ENCODE measurements at regions not wholly inside any gene's neighbourhood (a gene's known extent, or its start where the extent isn't known, plus 50 kb on each side); places are given as distances from the start of the nearest gene placed in this dataset.

DNA sequence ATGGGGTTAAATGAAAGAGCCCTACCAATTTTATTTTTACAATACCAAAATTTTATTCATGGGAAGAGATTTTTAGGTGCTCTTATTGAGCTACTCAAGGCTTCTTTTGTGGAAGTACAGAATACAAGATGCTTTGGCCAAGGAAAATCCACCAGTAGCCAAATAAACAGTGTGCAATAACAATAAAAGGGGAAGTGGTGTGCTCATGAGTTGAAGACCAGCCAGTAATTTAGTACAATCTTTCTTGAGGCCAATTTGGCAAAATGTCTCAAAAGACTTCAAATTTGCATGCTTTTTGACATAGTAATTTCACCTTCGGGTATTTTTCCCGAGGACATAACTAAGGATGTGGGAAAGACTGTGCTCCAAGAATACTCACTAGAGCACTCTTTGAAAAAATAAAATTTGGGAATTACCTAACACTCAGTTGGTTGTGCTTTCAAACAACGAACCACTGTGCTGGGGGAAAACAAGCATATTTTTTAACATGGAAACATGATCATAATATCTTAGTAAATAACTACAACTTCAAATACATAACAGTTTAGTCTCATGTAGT lies 294.0 kb downstream of the DIPK2A start:
- no peaks in the 10 kb centered on the region for H3K27me3 Mint-ChIP-seq (ENCODE audit: insufficient read depth)
- no peak overlapping the region for H3K4me3 Mint-ChIP-seq
- H3K9me3 Mint-ChIP-seq, result peaks cover 55% of the 10 kb centered on the region
- TF ChIP-seq, protein P1, sequence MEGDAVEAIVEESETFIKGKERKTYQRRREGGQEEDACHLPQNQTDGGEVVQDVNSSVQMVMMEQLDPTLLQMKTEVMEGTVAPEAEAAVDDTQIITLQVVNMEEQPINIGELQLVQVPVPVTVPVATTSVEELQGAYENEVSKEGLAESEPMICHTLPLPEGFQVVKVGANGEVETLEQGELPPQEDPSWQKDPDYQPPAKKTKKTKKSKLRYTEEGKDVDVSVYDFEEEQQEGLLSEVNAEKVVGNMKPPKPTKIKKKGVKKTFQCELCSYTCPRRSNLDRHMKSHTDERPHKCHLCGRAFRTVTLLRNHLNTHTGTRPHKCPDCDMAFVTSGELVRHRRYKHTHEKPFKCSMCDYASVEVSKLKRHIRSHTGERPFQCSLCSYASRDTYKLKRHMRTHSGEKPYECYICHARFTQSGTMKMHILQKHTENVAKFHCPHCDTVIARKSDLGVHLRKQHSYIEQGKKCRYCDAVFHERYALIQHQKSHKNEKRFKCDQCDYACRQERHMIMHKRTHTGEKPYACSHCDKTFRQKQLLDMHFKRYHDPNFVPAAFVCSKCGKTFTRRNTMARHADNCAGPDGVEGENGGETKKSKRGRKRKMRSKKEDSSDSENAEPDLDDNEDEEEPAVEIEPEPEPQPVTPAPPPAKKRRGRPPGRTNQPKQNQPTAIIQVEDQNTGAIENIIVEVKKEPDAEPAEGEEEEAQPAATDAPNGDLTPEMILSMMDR (IDR thresholded peaks at IDR 0.05), result no peak
- DNase-seq, result no peak
- H3K36me3 Mint-ChIP-seq (ENCODE audit: low read depth), result no peaks in the 10 kb centered on the region
- H3K27ac Mint-ChIP-seq, result no peak overlapping the region
- no peaks in the 10 kb centered on the region for H3K4me1 Mint-ChIP-seq (ENCODE audit: low read depth)

DNA sequence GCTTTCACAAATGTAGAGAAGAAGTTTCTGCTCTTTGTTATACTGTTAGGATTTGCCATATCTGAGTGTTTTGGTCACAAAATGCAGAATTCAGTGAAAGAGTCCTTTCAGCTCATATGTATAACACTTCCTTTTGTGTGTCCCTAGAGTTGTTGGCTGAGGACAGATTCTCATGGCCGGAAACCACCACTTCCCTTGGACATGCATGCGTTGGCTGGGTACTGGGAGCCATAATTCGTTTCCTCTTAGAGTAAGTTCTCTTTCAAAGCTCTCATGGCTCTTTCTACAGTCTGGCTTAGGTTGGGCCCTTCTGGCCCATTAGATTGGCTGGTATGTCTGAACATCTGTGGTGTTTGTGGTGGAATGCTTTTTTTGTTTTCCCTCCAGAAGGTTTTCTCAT lies 298.5 kb downstream of the DIPK2A start:
- no peak for DNase-seq
- TF ChIP-seq, protein P1 (IDR thresholded peaks at IDR 0.05), result no peak
- H3K27ac Mint-ChIP-seq, result no peak overlapping the region
- H3K36me3 Mint-ChIP-seq (ENCODE audit: low read depth), result no peaks in the 10 kb centered on the region
- no peaks in the 10 kb centered on the region for H3K4me1 Mint-ChIP-seq (ENCODE audit: low read depth)
- H3K4me3 Mint-ChIP-seq, result no peak overlapping the region
- H3K27me3 Mint-ChIP-seq (ENCODE audit: insufficient read depth), result no peaks in the 10 kb centered on the region
- H3K9me3 Mint-ChIP-seq, result peaks cover 48% of the 10 kb centered on the region

DNA sequence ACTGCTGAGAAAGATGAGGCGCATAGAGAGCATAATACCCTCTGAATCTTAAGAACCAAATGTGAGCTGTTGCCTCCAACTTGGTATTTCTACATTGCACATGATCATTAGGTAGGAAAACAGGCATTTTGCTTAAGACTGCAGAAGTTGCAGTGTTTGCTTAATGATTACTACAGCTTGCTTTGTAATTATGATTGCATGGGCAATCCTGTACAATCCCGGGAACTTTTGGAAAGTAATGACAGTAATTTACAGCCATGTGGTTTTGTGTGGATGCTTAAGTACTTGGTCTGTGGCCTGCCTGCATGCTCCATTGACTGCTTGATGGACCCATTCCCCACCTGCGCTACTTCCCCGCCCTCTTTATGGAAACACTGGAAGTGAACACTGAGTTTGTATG lies 301.1 kb downstream of the DIPK2A start:
- Mint-ChIP-seq H3K27ac (no peak overlapping the region), H3K9me3 (peaks cover 35% of the 10 kb centered on the region), H3K4me3 (no peak overlapping the region), H3K4me1 (ENCODE audit: low read depth) (no peaks in the 10 kb centered on the region), H3K27me3 (ENCODE audit: insufficient read depth) (no peaks in the 10 kb centered on the region), H3K36me3 (ENCODE audit: low read depth) (no peaks in the 10 kb centered on the region)
- no peak for DNase-seq
- TF ChIP-seq, protein P1 (IDR thresholded peaks at IDR 0.05), result no peak

DNA sequence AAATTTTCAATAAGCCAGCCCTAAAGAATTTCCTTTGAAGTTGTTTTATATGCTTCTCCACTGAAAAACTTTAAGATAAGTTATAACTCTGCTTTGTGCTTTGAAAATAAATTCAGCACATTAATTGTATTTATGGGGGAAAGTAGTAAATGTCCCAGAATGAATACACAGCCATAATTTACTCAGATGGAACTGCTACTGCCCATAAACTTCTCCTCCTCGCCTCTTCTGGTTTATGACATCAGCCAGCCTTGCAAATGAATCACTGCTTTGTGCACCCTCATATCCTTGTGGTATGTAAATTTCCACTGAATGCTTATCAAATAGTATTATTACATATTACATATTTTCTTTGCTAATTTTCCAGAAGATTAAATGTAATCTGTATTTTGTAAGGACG lies 302.0 kb downstream of the DIPK2A start:
- TF ChIP-seq, protein P1 (IDR thresholded peaks at IDR 0.05), result no peak
- Mint-ChIP-seq H3K27me3 (ENCODE audit: insufficient read depth) (no peaks in the 10 kb centered on the region), H3K27ac (no peak overlapping the region), H3K9me3 (peaks cover 28% of the 10 kb centered on the region), H3K36me3 (ENCODE audit: low read depth) (no peaks in the 10 kb centered on the region), H3K4me3 (no peak overlapping the region), H3K4me1 (ENCODE audit: low read depth) (no peaks in the 10 kb centered on the region)
- no peak for DNase-seq

DNA sequence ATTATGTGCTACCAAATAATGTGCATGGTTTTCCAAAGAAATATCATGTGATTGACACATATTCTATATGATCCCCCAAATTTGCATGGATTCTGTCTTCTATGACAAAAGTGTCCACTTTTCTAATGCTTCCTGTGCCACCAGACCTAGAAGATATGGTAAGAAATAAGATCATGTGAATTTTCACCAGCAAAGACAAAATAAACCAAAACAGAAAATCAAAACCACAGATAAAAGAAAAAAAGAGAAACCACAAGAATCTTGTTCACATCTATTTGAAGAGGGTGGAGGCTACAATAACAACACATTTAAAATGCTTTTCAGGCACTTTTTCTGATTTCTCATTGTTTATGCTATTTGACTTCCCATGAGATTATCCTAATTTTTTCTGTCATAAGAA lies 303.4 kb downstream of the DIPK2A start:
- H3K9me3 Mint-ChIP-seq, result peaks cover 30% of the 10 kb centered on the region
- H3K27ac Mint-ChIP-seq, result no peak overlapping the region
- no peaks in the 10 kb centered on the region for H3K4me1 Mint-ChIP-seq (ENCODE audit: low read depth)
- no peaks in the 10 kb centered on the region for H3K36me3 Mint-ChIP-seq (ENCODE audit: low read depth)
- no peak overlapping the region for H3K4me3 Mint-ChIP-seq
- no peaks in the 10 kb centered on the region for H3K27me3 Mint-ChIP-seq (ENCODE audit: insufficient read depth)
- no peak for DNase-seq
- TF ChIP-seq, protein P1 (IDR thresholded peaks at IDR 0.05), result no peak

DNA sequence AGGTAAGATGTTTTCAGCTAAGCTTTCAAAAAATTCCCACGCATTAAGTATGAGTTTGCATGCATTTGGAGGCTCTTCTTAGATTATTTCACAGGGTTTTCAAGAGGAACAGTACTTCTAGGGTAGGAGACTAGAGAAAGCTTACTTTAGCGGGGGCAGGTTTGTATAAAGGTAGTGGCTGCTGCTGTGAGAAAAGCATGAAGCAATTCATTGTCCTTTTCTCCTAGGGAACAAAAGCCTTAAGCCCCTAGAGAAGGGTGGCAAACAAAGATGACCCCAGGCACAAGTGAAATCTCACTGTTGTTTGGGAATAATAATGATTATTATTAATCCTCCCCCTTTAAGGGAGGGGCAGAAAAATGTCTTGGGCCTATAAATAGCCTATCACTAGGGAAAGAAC lies 310.7 kb downstream of the DIPK2A start:
- TF ChIP-seq, protein P1 (IDR thresholded peaks at IDR 0.05), result no peak
- Mint-ChIP-seq H3K9me3 (peaks cover 17% of the 10 kb centered on the region), H3K36me3 (ENCODE audit: low read depth) (no peaks in the 10 kb centered on the region), H3K27ac (no peak overlapping the region), H3K27me3 (ENCODE audit: insufficient read depth) (no peaks in the 10 kb centered on the region), H3K4me1 (ENCODE audit: low read depth) (no peaks in the 10 kb centered on the region), H3K4me3 (no peak overlapping the region)
- DNase-seq, result no peak
